Spleen (tissue), 11 donors: ENCODE measurements at regions not wholly inside any gene's neighbourhood (a gene's known extent, or its start where the extent isn't known, plus 50 kb on each side); places are given as distances from the start of the nearest gene placed in this dataset.

Experiments
- DNase-seq: peaks from one replicate; pipeline ENCODE4 v3.0.0-alpha.2; 2020
- H3K27ac ChIP-seq, 8 donors: fragments of 200-600 bp; sonication (generic) in 7 of 8; 1 replicate in 4 of 8; 2 replicates in 4 of 8; pipeline versions ENCODE4 v1.5.0 to v1.8.0; 2016 to 2021; ENCODE audit warnings: inconsistent platforms in 4 of 8, mild to moderate bottlenecking in 4 of 8, moderate library complexity in 1 of 8
- H3K27me3 ChIP-seq, 7 donors: fragments of 200-600 bp; sonication (generic) in 6 of 7; replicated peaks in 1 of 7; 1 replicate in 4 of 7; 2 replicates in 3 of 7; pipeline versions ENCODE4 v1.5.0 to v1.8.0; 2016 to 2021; ENCODE audit warnings: inconsistent platforms in 3 of 7, mild to moderate bottlenecking in 1 of 7
- H3K36me3 ChIP-seq, 6 donors: fragments of 200-600 bp; sonication (generic) in 5 of 6; 1 replicate in 4 of 6; 2 replicates in 2 of 6; pipeline versions ENCODE4 v1.5.0 to v1.8.0; 2016 to 2021; ENCODE audit warnings: inconsistent platforms in 2 of 6
- H3K4me1 ChIP-seq, 6 donors: fragments of 200-600 bp; sonication (generic) in 5 of 6; 1 replicate in 3 of 6; 2 replicates in 3 of 6; pipeline versions ENCODE4 v1.5.0 to v1.8.0; 2016 to 2021; ENCODE audit warnings: inconsistent platforms in 3 of 6
- H3K4me3 ChIP-seq, 8 donors: fragments of 200-600 bp; sonication (generic) in 7 of 8; 1 replicate in 4 of 8; 2 replicates in 4 of 8; pipeline versions ENCODE4 v1.5.0 to v1.8.0; 2016 to 2021; ENCODE audit warnings: inconsistent platforms in 4 of 8, mild to moderate bottlenecking in 4 of 8, moderate library complexity in 2 of 8
- H3K9me3 ChIP-seq, 8 donors: fragments of 200-600 bp; sonication (generic) in 7 of 8; 1 replicate in 4 of 8; 2 replicates in 4 of 8; pipeline versions ENCODE4 v1.5.0 to v1.8.0; 2016 to 2021; ENCODE audit warnings: inconsistent platforms in 4 of 8
- CTCF ChIP-seq, 11 experiments: fragments of 200-600 bp in 7 of 11; fragments of 450-650 bp in 4 of 11; sonication (generic) in 4 of 11; IDR thresholded peaks in 8 of 11; conservative IDR thresholded peaks in 3 of 11; 1 replicate in 7 of 11; 2 replicates in 4 of 11; pipeline versions ENCODE4 v1.4.0 to v1.8.0; 2016 to 2021; ENCODE audit warnings: antibody characterized with exemption in 11 of 11, inconsistent platforms in 4 of 11, mild to moderate bottlenecking in 1 of 11
- POLR2A ChIP-seq, 3 donors: fragments of 450-650 bp; IDR thresholded peaks; one replicate each; pipeline ENCODE4 v1.5.1; 2017; ENCODE audit warnings: antibody characterized with exemption in 3 of 3, mild to moderate bottlenecking in 1 of 3
- POLR2AphosphoS5 ChIP-seq, 3 donors: sonication (generic); formaldehyde crosslinking; IDR thresholded peaks; one replicate each; pipeline ENCODE4 v1.5.1; 2017; ENCODE audit warnings: antibody characterized with exemption in 3 of 3
- WGBS, 5 donors: extraction: QIAGEN DNeasy Blood & Tissue Kit in 3 of 5; methylation state at CpG; one replicate each; pipeline versions ENCODE4 v1.1.5 to v1.1.7; 2013 to 2018; 5-methylcytosine and 5-hydroxymethylcytosine counted together
- intact Hi-C: fragments of 100-400 bp; cut with DNase I; formaldehyde crosslinking; loops from one replicate; pipeline ENCODE4 v1.15.0; 2023; ENCODE audit warnings: low total_unique reads
- donor health status: healthy with polysubstance abuse.
- donor health status: DM: no; HTN: no; CAD: no; lungs with moderate emphysema.
- donor health status: DM: no; HTN: no; CAD: no.
- donor health status: Bipolar disorder and iron deficiency.
- donor health status: healthy.
- donor health status: DM: no; HTN: no; CAD: no.
- donor health status: DM: yes; HTN: yes; CAD: no.

GRCh38 chr2:120919771-120920453, 184.2 kb downstream of the GLI2 start:
- Histone ChIP-seq H3K4me1 (peaks cover 3 to 16% (median 10%) of the 10 kb centered on the region in 6 donors), H3K27me3 (peaks cover 0 to 22% (median 0%) of the 10 kb centered on the region in 7 donors), H3K4me3 (no peak overlapping the region), H3K27ac (no peak overlapping the region), H3K36me3 (no peaks in the 10 kb centered on the region), H3K9me3 (no peaks in the 10 kb centered on the region)
- intact Hi-C loops: no loop called here
- WGBS, 5 donors: 80 to 94% (median 88%) methylated on average over 14 to 19 of the region's 19 CpGs
- DNase-seq: no peak
- no peak for TF ChIP-seq POLR2AphosphoS5 (IDR thresholded peaks at IDR 0.05)

GRCh38 chr2:120920454-120921148, 184.9 kb downstream of the GLI2 start:
- 83 to 91% (median 89%) methylated on average over 13 of the region's 13 CpGs for WGBS, 5 donors
- intact Hi-C loops: no loop called here
- no peak for DNase-seq
- TF ChIP-seq POLR2AphosphoS5 (IDR thresholded peaks at IDR 0.05): no peak
- TF ChIP-seq POLR2A (IDR thresholded peaks at IDR 0.05): no peak
- TF ChIP-seq CTCF (IDR thresholded peaks at IDR 0.05 in 8 of 11, conservative IDR thresholded peaks at IDR 0.05 in 3 of 11): no peak
- Histone ChIP-seq H3K27ac (no peak overlapping the region), H3K36me3 (no peaks in the 10 kb centered on the region), H3K4me1 (peaks cover 0 to 9% (median 4%) of the 10 kb centered on the region in 6 donors), H3K27me3 (peaks cover 0 to 22% (median 0%) of the 10 kb centered on the region in 7 donors), H3K9me3 (no peaks in the 10 kb centered on the region), H3K4me3 (no peak overlapping the region)

GRCh38 chr2:120921457-120921856, 185.8 kb downstream of the GLI2 start:
- TF ChIP-seq CTCF (IDR thresholded peaks at IDR 0.05 in 8 of 11, conservative IDR thresholded peaks at IDR 0.05 in 3 of 11) (no peak), POLR2A (IDR thresholded peaks at IDR 0.05) (no peak), POLR2AphosphoS5 (IDR thresholded peaks at IDR 0.05) (no peak)
- peaks cover 0 to 22% (median 0%) of the 10 kb centered on the region in 7 donors for H3K27me3 ChIP-seq
- H3K27ac ChIP-seq: no peak overlapping the region
- peaks cover 0 to under 1% (median 0%) of the 10 kb centered on the region in 6 donors for H3K4me1 ChIP-seq
- H3K36me3 ChIP-seq: no peaks in the 10 kb centered on the region
- H3K4me3 ChIP-seq: no peak overlapping the region
- DNase-seq: no peak
- H3K9me3 ChIP-seq: no peaks in the 10 kb centered on the region
- WGBS, 5 donors: 82 to 100% (median 94%) methylated on average over 2 to 3 of the region's 3 CpGs
- intact Hi-C loops: no loop called here

- Histone ChIP-seq H3K27ac (no peak overlapping the region), H3K9me3 (no peaks in the 10 kb centered on the region), H3K27me3 (peaks cover 0 to 20% (median 0%) of the 10 kb centered on the region in 7 donors), H3K4me3 (no peak overlapping the region), H3K4me1 (no peaks in the 10 kb centered on the region), H3K36me3 (no peaks in the 10 kb centered on the region)
- DNase-seq: no peak
- intact Hi-C loops: no loop called here
- WGBS, 5 donors: 91 to 95% (median 92%) methylated on average over 6 of the region's 6 CpGs
- TF ChIP-seq POLR2AphosphoS5 (IDR thresholded peaks at IDR 0.05): no peak
- TF ChIP-seq POLR2A (IDR thresholded peaks at IDR 0.05): no peak
- no peak for TF ChIP-seq CTCF (IDR thresholded peaks at IDR 0.05 in 8 of 11, conservative IDR thresholded peaks at IDR 0.05 in 3 of 11)
Observed at GRCh38 chr2:120922571-120923332, 187.1 kb downstream of the GLI2 start.
